GM21723 (cell line): ENCODE measurements at regions not wholly inside any gene's neighbourhood (a gene's known extent, or its start where the extent isn't known, plus 50 kb on each side); places are given as distances from the start of the nearest gene placed in this dataset.
"Not testable (repeated sequence)": the region's sequence is repeated elsewhere in the genome, so short reads cannot be mapped to it uniquely, and the experiment has no call there.

ENCODE experiments used
- ATAC-seq: cut with Tn5 transposase; IDR thresholded peaks from one replicate; pipeline ENCODE4 v1.9.1; 2021; ENCODE audit warnings: mild to moderate bottlenecking, moderate library complexity; ENCODE audit not compliant: unreplicated experiment

GRCh38 chr4:189622574-189622973 lies 318.1 kb upstream of the FRG1 start:
- ATAC-seq = not testable (repeated sequence)

- ATAC-seq = not testable (repeated sequence)
These were observed 313.6 kb upstream of the FRG1 start for GRCh38 chr4:189627041-189627440.

GRCh38 chr4:189629733-189630132 lies 310.9 kb upstream of the FRG1 start:
- ATAC-seq = not testable (repeated sequence)

GRCh38 chr4:189630913-189631567 lies 309.6 kb upstream of the FRG1 start:
- peak; percentile 98 for ATAC-seq

- ATAC-seq = not testable (repeated sequence)
These were observed 309.1 kb upstream of the FRG1 start for GRCh38 chr4:189631568-189631916.

- ATAC-seq = not testable (repeated sequence)
These were observed 290.2 kb upstream of the FRG1 start for GRCh38 chr4:189650436-189650835.

- ATAC-seq = not testable (repeated sequence)
These were observed 287.5 kb upstream of the FRG1 start for GRCh38 chr4:189653130-189653653.

GRCh38 chr4:189653983-189654382 lies 286.7 kb upstream of the FRG1 start:
- ATAC-seq = not testable (repeated sequence)

GRCh38 chr4:189654396-189654795 lies 286.3 kb upstream of the FRG1 start:
- ATAC-seq = not testable (repeated sequence)

GRCh38 chr4:189655817-189656216 lies 284.9 kb upstream of the FRG1 start:
- not testable (repeated sequence) for ATAC-seq

- ATAC-seq = no peak
These were observed 284.0 kb upstream of the FRG1 start for GRCh38 chr4:189656641-189657040.

- not testable (repeated sequence) for ATAC-seq
These were observed 282.4 kb upstream of the FRG1 start for GRCh38 chr4:189658259-189658658.

- ATAC-seq = not testable (repeated sequence)
These were observed 281.8 kb upstream of the FRG1 start for GRCh38 chr4:189658831-189659230.

GRCh38 chr4:189659287-189659686 lies 281.4 kb upstream of the FRG1 start:
- ATAC-seq = no peak

GRCh38 chr4:189660722-189661360 lies 279.8 kb upstream of the FRG1 start:
- ATAC-seq = no peak

GRCh38 chr4:189664693-189665250 lies 275.9 kb upstream of the FRG1 start:
- no peak for ATAC-seq

- ATAC-seq = not testable (repeated sequence)
These were observed 274.9 kb upstream of the FRG1 start for GRCh38 chr4:189665712-189666305.

GRCh38 chr4:189667386-189667785 lies 273.3 kb upstream of the FRG1 start:
- ATAC-seq = not testable (repeated sequence)

- not testable (repeated sequence) for ATAC-seq
These were observed 242.9 kb upstream of the FRG1 start for GRCh38 chr4:189697675-189698245.

- not testable (repeated sequence) for ATAC-seq
These were observed 237.7 kb upstream of the FRG1 start for GRCh38 chr4:189703000-189703399.

GRCh38 chr4:189706821-189707220 lies 233.9 kb upstream of the FRG1 start:
- not testable (repeated sequence) for ATAC-seq
